ENCODE measurements at regions not wholly inside any gene's neighbourhood (a gene's known extent, or its start where the extent isn't known, plus 50 kb on each side); places are given as distances from the start of the nearest gene placed in this dataset.
A peak's percentile ranks its signal among the peaks of the same experiment; 100 is the strongest.

GRCh38 chr4:34417160-34417559, 1827.2 kb downstream of the ARAP2 start:
- no peak overlapping the region for H2BK12ac ChIP-seq (ENCODE audit: low read depth, low read length)
- no peak overlapping the region for H3K9ac ChIP-seq (replicated peaks in 1 of 4; ENCODE audit: extremely low read depth in 1 of 4, low read depth in 3 of 4, low read length in 3 of 4)
- TF ChIP-seq EGR1 (IDR thresholded peaks at IDR 0.05; ENCODE audit: borderline replicate concordance, low read depth, low read length), result no peak
- no peak for TF ChIP-seq PHF8 (conservative IDR thresholded peaks at IDR 0.05; ENCODE audit: low read depth, low read length)
- TF ChIP-seq, protein P1, sequence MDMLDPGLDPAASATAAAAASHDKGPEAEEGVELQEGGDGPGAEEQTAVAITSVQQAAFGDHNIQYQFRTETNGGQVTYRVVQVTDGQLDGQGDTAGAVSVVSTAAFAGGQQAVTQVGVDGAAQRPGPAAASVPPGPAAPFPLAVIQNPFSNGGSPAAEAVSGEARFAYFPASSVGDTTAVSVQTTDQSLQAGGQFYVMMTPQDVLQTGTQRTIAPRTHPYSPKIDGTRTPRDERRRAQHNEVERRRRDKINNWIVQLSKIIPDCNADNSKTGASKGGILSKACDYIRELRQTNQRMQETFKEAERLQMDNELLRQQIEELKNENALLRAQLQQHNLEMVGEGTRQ (IDR thresholded peaks at IDR 0.05; ENCODE audit: low read length), result no peak
- TF ChIP-seq BRCA1 (IDR thresholded peaks at IDR 0.05; ENCODE audit: low read depth, low read length), result no peak
- no peak for TF ChIP-seq SIN3A (conservative IDR thresholded peaks at IDR 0.05 in 1 of 2, IDR thresholded peaks at IDR 0.05 in 1 of 2; ENCODE audit: low read depth in 1 of 2, low read length in 2 of 2)
- TF ChIP-seq TAF7 (optimal IDR thresholded peaks at IDR 0.05; ENCODE audit: borderline replicate concordance, low read depth, low read length), result no peak
- no peak for TF ChIP-seq RBBP5 (IDR thresholded peaks at IDR 0.05; ENCODE audit: borderline replicate concordance, low read depth, low read length)
- no peak for TF ChIP-seq RFX5 (IDR thresholded peaks at IDR 0.05; ENCODE audit: borderline replicate concordance, low read depth, low read length)
- no peaks in the 10 kb centered on the region for H3K23me2 ChIP-seq (ENCODE audit: low read depth, low read length)
- ChIA-PET CTCF (ENCODE audit: partially characterized antibody) (interaction anchor here (1.1 kb wide), 1 partner anchor 14 kb away, joined by 3 read pairs; no protein-coding TSS in a partner anchor), POLR2A (ENCODE audit: partially characterized antibody) (no interaction called here)
- H3K14ac ChIP-seq (ENCODE audit: insufficient read length), result no peak overlapping the region
- no peak overlapping the region for H3K18ac ChIP-seq (ENCODE audit: extremely low read depth, low read length)
- no peak overlapping the region for H4K91ac ChIP-seq (replicated peaks; ENCODE audit: insufficient read length, low read length)
- no peak overlapping the region for H4K8ac ChIP-seq (ENCODE audit: extremely low read depth, insufficient read depth, low read length)
- no peaks in the 10 kb centered on the region for H4K20me1 ChIP-seq (replicated peaks in 1 of 2; ENCODE audit: control insufficient read depth in 1 of 2, insufficient read depth in 2 of 2, low read length in 2 of 2)
- no peaks in the 10 kb centered on the region for H3K36me3 ChIP-seq (ENCODE audit: control insufficient read depth in 2 of 4, insufficient read depth in 4 of 4, low read length in 3 of 4)
- no peak overlapping the region for H4K5ac ChIP-seq (ENCODE audit: insufficient read length, low read depth, low read length)
- no peak overlapping the region for H2AK5ac ChIP-seq (ENCODE audit: low read depth, low read length)
- no peak overlapping the region for H3K4me3 ChIP-seq (ENCODE audit: extremely low read depth in 1 of 4, insufficient read depth in 2 of 4, low read depth in 3 of 4, low read length in 4 of 4)
- H3K23ac ChIP-seq (ENCODE audit: insufficient read length), result no peak overlapping the region
- FAIRE-seq, result no peak
- no peaks in the 10 kb centered on the region for H3K79me1 ChIP-seq (ENCODE audit: low read depth, low read length)
- H3K27ac ChIP-seq (ENCODE audit: low read depth, low read length), result no peak overlapping the region
- H2BK20ac ChIP-seq (ENCODE audit: low read length), result no peak overlapping the region
- no peaks in the 10 kb centered on the region for H3K79me2 ChIP-seq (ENCODE audit: control insufficient read depth in 1 of 2, insufficient read depth in 2 of 2, low read length in 2 of 2)
- peak overlapping the region; percentile 94; the same call in 1 of the 2 replicates for H2AFZ ChIP-seq (ENCODE audit: low read length)
- no peak overlapping the region for H3K56ac ChIP-seq (replicated peaks; ENCODE audit: insufficient read length, low read depth, low read length)
- WGBS, 2 experiments (ENCODE audit: extremely low coverage in 1 of 2, insufficient coverage in 1 of 2, insufficient read length in 1 of 2, insufficient replicate concordance in 2 of 2, low coverage in 1 of 2, low lambda C conversion rate in 2 of 2, missing lambda C conversion rate in 1 of 2), result 92% methylated on average over 3 of the region's 3 CpGs; no CpG with 5 or more reads in 1 of the 2 experiments
- no peaks in the 10 kb centered on the region for H3K27me3 ChIP-seq (replicated peaks in 1 of 4; ENCODE audit: control insufficient read depth in 3 of 4, extremely low read depth in 1 of 4, insufficient read depth in 3 of 4, low read length in 3 of 4)
- no peak overlapping the region for H2BK5ac ChIP-seq (ENCODE audit: low read depth, low read length)
- H3K4ac ChIP-seq (replicated peaks; ENCODE audit: insufficient read length, low read depth, low read length), result no peak overlapping the region
- H3K4me1 ChIP-seq (replicated peaks in 1 of 4; ENCODE audit: control insufficient read depth in 3 of 4, insufficient read depth in 4 of 4, low read length in 3 of 4), result no peaks in the 10 kb centered on the region
- no peak overlapping the region for H2BK15ac ChIP-seq (ENCODE audit: low read length)
- peaks cover 0 to 3% of the 10 kb centered on the region in 2 experiments; a peak in 1 of 4 replicates for H3K9me3 ChIP-seq (ENCODE audit: insufficient read depth in 2 of 2, low read depth in 1 of 2, low read length in 1 of 2)
- no peak for DNase-seq (ENCODE audit: low read depth in 1 of 2, low spot score in 2 of 2)
- no peak overlapping the region for H2BK120ac ChIP-seq (replicated peaks; ENCODE audit: low read depth, low read length)
- no peak overlapping the region for H3K4me2 ChIP-seq (ENCODE audit: insufficient read depth in 1 of 2, low read depth in 2 of 2, low read length in 2 of 2)
